NAMALWA (cell line): ENCODE measurements at regions not wholly inside any gene's neighbourhood (a gene's known extent, or its start where the extent isn't known, plus 50 kb on each side); places are given as distances from the start of the nearest gene placed in this dataset.
"Not testable (repeated sequence)": the region's sequence is repeated elsewhere in the genome, so short reads cannot be mapped to it uniquely, and the experiment has no call there.

ENCODE experiments used
- DNase-seq: peaks from one replicate; pipeline ENCODE4 v3.0.0-alpha.2; 2015; ENCODE audit warnings: low spot score

- DNase-seq, result no peak
Measured at GRCh38 chr20:1810926-1811620, 84.1 kb upstream of the SIRPA start.

GRCh38 chr20:1810572-1810925 lies 84.7 kb upstream of the SIRPA start:
- DNase-seq, result no peak

DNA sequence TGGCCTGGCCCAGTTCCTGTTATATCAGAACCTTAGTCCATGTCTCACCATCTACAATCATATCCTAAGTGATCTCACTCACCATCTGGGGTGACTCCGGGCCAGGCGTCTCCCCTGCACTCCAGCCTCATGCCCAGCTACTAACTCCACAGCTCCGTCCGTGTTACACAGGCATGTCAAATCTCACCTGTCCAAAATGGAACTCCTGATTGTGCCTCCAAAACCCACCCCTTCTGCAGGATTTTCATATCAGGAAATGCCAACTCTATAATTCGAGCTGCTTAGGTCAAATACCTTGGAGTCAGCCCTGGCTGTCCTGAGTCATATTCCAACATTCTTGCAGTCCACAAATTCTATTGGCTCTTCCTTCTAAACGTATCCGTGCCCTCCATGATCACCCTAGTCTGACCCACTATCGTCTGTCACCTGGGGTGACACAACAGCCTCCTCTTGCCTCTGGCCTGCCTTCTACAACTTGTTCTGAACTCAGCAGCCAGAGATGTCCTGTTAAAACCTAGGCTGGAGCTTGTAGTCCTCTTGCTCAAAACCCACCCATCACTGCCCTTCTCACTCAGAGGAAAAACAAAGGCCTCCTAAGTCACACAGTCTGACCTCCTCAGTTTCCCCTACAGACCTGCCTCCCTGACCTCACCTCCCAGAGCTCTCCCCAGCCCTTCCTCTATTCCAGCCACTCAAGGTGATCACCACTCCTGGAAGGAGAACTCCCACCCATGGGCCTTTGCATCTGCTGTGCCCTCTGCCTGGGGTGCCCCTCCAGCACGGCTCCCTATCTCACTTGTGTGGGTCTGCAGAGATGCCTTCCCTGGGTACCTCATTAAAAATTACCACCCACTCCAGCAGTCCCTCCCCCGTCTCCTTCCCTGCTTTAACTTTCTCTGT lies 85.3 kb upstream of the SIRPA start:
- DNase-seq, result no peak

GRCh38 chr20:1809131-1809572 lies 86.1 kb upstream of the SIRPA start:
- no peak for DNase-seq

- no peak for DNase-seq
Measured at GRCh38 chr20:1808101-1808500, 87.1 kb upstream of the SIRPA start.

DNA sequence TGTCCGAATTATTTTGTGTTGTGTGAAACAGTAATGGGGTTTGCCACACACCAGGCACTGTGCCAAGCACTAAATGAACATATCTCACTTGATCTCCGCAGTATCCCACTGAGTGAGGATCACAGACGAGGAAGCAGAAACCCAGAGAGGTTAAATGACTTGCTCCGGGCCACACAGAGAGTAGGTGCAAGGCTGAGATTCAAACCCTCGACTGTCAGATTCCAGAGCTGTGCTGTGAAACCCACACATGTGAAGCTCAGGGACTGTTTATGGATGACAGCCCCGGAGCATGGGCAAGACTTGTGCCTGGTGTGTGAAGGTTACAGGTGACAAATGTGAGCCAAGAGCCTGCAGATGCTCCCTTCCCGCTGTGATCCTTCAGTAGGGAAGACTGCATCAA lies 87.8 kb upstream of the SIRPA start:
- no peak for DNase-seq

DNA sequence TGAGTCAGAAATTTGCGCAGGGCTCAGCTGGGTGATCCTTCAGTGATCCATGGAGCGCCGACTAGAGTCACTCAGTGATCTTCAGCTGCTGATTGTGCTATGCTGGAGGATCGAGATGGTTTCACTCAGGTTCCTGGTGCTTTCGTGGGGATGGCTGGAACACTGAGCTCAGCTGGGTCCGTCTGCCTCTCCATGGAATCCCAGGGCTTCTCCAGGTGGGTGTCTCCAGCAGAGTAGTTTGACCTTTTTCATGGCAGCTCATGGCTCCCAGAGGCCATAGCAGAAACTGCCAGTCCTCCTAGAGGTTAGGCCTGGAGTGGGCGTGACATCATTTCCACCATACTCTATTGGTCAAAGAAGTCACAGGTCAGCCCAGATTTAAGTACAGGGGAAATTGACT lies 88.8 kb upstream of the SIRPA start:
- no peak for DNase-seq

- no peak for DNase-seq
Measured at GRCh38 chr20:1805816-1806215, 89.4 kb upstream of the SIRPA start.

GRCh38 chr20:1805161-1805581 lies 90.0 kb upstream of the SIRPA start:
- no peak for DNase-seq

DNA sequence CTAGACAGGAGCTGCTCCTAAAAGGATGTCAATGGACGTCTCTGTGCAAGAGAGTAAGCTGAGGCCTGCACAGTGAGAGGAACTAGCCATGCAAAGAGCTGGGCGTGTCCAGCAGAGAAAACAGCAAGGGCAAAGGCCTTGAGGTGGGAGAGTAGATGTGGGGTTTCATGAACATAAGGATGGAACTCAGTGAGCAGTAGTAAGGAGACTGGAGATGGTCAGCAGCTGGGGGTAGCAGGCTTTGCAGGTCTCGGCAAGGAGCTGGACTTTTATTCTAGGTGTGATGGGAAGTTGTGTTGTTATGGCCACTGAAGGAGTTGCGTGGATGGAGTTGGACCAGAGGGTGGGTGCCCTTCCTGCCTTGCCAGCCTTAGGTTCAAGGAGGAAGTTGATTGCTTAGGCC lies 90.7 kb upstream of the SIRPA start:
- no peak for DNase-seq

DNA sequence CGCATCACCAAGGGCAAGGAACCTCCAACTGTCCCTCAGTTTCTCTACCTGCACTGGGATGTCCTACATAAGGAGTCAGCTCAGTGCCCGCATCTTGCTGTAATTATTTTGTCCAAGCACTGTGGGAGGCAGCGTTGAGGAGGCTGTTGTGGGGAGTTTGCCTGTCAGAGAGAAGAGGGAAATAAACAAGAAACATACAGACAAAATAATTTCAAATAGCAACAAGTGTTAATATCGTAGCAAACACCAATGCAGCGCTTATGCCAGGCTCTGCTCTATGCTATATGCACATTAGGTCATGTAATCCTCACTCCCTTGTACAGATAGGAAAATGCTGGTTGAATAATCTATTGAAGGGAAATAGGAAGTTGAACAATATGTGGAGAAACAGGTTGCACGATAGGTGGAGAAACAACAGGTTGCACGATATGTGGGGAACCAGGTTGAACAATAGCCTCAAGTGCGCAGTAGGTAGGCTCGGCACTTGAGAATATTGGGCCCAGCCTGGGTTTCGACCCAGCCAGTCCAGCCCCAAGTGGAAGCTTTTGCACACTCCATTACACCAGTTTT lies 91.2 kb upstream of the SIRPA start:
- no peak for DNase-seq

- no peak for DNase-seq
Measured at GRCh38 chr20:1803061-1803931, 91.9 kb upstream of the SIRPA start.

DNA sequence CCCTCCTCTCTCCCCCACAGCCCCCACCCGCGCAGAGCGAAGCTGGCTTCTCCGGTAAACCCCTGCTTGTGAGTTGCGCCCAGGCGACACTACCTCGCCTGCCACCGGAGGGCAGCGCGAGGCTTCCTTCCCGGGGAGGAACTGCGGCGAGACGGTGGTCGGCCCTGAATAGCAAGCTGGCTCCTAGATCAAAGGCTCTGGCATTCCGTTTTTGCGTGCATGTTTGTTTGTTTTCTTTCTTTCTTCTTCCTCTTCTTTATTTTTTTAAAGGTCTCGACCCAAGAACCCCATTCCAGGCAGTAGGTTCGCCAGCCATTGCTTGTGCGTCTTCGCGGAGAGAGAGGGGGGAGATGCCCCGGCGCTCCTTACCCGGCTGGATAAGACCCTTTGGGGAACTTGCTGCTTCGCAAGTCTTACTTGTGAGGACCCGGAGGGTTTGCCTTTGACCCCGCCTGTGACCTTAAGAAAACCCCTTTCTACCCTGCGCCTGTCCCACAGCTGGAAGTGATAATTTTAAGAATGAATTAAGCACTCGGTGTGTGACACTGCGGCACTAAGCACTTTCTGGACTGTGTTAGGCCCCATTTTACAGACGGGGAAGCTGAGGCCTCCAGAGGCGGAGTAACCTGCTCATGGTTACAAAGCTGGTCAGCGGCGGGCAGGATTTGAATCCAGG lies 92.7 kb upstream of the SIRPA start:
- peak; percentile 58 for DNase-seq

DNA sequence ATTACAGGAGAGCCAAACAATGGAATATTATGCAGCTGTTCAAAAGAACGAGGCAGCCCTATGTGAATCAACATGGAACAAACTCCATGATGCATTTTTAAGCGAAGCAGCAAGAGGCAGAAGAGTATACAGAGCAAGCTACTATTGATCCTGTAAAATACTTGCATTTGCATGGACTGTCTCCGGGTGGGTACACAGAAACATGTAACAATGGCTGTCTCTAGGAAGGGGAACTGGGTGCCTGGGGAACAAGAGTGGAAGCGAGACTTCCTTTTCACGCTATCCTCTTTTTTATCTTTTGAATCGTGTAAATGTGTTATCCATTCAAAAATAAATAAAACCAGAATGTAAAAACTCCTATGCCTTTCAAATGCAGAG lies 93.3 kb upstream of the SIRPA start:
- no peak for DNase-seq

GRCh38 chr20:1801225-1801928 lies 93.8 kb upstream of the SIRPA start:
- DNase-seq, result no peak

DNA sequence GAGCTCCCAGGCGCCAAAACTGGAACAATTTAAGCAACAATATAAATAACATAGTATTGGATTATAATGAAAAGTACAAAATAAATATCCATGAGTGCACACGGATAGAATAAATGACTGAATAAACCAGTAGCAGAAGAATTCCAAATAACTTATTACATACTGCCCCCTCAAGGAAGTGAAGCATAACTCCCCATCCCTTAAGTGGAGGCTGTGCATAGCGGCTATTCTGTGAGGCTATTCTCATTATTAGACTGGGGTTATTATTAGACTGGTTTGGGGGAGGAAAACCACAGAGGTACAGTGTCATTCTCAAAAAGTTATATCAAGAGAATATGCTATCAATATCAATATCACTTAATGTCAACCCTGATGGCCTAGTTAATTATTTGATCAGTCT lies 94.4 kb upstream of the SIRPA start:
- DNase-seq, result peak; percentile 22

DNA sequence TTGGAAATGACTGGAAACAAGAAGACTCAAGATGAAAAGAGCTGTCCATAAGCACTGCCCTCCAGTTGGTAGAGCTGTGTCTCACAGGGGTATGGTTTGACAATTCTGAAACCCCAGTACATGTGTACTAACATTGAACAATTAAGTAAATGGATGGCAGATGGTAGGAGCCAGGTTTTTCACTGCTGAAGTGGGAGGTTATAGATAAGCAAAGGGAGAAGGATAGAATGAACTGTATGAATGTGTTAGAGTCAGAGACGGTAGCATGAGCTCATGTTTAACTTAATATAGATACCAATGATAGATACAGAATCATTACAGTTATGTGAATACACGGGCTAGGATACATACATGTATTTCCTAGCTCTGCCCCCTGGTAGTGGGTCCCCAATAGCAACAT lies 95.0 kb upstream of the SIRPA start:
- no peak for DNase-seq

DNA sequence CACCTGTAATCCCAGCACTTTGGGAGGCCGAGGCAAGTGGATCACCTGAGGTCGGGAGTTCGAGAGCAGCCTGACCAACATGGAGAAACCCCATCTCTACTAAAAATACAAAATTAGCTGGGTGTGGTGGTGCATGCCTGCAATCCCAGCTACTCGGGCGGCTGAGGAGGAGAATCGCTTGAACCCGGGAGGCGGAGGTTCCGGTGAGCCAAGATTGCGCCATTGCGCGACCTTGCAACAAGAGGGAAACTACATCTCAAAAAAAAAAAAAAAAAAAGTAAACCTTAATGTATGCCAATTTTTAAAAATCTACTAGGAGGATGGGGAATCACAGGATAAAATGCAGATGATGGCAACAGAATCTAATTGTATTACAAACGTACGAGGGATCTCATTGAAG lies 95.5 kb upstream of the SIRPA start:
- not testable (repeated sequence) for DNase-seq

GRCh38 chr20:1798982-1799381 lies 96.2 kb upstream of the SIRPA start:
- no peak for DNase-seq

DNA sequence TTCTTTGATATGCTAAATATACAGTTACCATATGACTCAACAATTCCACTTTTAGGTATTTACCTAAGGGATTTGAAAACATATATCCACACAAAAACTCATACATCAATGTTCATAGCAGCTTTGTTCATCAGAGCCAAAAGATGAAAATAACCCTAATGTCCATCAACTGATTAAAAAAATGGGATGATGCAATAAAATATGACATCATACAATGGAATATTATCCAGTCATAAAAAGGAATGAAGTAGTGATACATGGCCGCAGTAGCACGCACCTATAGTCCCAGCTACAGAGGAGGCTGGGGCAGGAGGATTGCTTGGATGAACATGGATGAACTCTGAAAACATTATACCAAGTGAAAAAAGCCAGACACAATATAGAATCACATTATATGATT lies 101.4 kb upstream of the SIRPA start:
- no peak for DNase-seq

- DNase-seq, result no peak
Measured at GRCh38 chr20:1792274-1792673, 102.9 kb upstream of the SIRPA start.
